Parathyroid adenoma (tissue), 2 donors: ENCODE measurements at regions not wholly inside any gene's neighbourhood (a gene's known extent, or its start where the extent isn't known, plus 50 kb on each side); places are given as distances from the start of the nearest gene placed in this dataset.

ENCODE experiments used
- H2AFZ ChIP-seq: fragments of 300-600 bp; sonication (generic); one replicate; pipeline ENCODE4 v1.7.0; 2017; ENCODE audit warnings: antibody characterized with exemption, mild to moderate bottlenecking
- H3K27ac ChIP-seq: fragments of 300-600 bp; sonication (generic); one replicate; pipeline ENCODE4 v1.7.0; 2017
- H3K27me3 ChIP-seq: fragments of 300-600 bp; sonication (generic); one replicate; pipeline ENCODE4 v1.7.0; 2017; ENCODE audit warnings: low read length; ENCODE audit not compliant: control insufficient read depth, insufficient read depth
- H3K36me3 ChIP-seq: fragments of 300-600 bp; sonication (generic); one replicate; pipeline ENCODE4 v1.7.0; 2017; ENCODE audit warnings: low read length; ENCODE audit not compliant: control insufficient read depth, insufficient read depth
- H3K4me1 ChIP-seq: fragments of 300-600 bp; sonication (generic); one replicate; pipeline ENCODE4 v1.7.0; 2017; ENCODE audit warnings: control low read depth
- H3K4me2 ChIP-seq: fragments of 300-600 bp; sonication (generic); one replicate; pipeline ENCODE4 v1.7.0; 2017; ENCODE audit warnings: low read length
- H3K4me3 ChIP-seq: fragments of 300-600 bp; sonication (generic); one replicate; pipeline ENCODE4 v1.7.0; 2017; ENCODE audit warnings: low read depth, low read length
- H3K79me2 ChIP-seq: fragments of 300-600 bp; sonication (generic); one replicate; pipeline ENCODE4 v1.7.0; 2017; ENCODE audit warnings: control low read depth
- H3K9ac ChIP-seq: fragments of 300-600 bp; sonication (generic); one replicate; pipeline ENCODE4 v1.7.0; 2017; ENCODE audit warnings: mild to moderate bottlenecking
- H3K9me3 ChIP-seq: fragments of 300-600 bp; sonication (generic); one replicate; pipeline ENCODE4 v1.7.0; 2017; ENCODE audit warnings: low read length; ENCODE audit not compliant: control insufficient read depth
- TF ChIP-seq, protein P1 (sequence below): fragments of 300-600 bp; sonication (generic); IDR thresholded peaks from one replicate; pipeline ENCODE4 v1.7.0; 2017; ENCODE audit warnings: antibody characterized with exemption, mild to moderate bottlenecking
- donor health status: primary hyperparathyroidism.

DNA sequence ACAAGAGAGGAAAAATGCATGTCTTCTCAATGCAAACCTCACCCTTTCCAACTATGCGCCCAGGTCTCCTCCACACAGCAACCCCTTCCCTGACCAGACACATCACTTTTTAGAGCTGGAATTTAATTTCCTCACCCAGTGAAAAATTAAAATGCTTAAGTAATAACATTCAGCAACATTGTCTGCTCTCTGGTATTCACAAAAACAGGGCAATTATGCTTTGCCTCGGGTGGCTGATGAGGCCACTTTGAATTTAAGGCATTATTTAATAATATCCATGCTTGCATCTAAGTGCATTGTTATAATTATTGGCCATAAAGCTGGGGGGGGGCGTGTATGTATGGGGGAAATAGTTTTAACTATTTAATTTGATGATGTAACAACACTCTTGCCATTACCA, 777.8 kb upstream of the NRSN1 start:
- Histone ChIP-seq H3K4me2 (no peak overlapping the region), H3K79me2 (no peaks in the 10 kb centered on the region), H3K4me1 (no peaks in the 10 kb centered on the region), H3K27ac (no peak overlapping the region), H3K27me3 (no peaks in the 10 kb centered on the region), H3K9me3 (no peaks in the 10 kb centered on the region), H2AFZ (no peak overlapping the region), H3K36me3 (no peaks in the 10 kb centered on the region), H3K4me3 (no peak overlapping the region), H3K9ac (no peak overlapping the region)
- TF ChIP-seq, protein P1, sequence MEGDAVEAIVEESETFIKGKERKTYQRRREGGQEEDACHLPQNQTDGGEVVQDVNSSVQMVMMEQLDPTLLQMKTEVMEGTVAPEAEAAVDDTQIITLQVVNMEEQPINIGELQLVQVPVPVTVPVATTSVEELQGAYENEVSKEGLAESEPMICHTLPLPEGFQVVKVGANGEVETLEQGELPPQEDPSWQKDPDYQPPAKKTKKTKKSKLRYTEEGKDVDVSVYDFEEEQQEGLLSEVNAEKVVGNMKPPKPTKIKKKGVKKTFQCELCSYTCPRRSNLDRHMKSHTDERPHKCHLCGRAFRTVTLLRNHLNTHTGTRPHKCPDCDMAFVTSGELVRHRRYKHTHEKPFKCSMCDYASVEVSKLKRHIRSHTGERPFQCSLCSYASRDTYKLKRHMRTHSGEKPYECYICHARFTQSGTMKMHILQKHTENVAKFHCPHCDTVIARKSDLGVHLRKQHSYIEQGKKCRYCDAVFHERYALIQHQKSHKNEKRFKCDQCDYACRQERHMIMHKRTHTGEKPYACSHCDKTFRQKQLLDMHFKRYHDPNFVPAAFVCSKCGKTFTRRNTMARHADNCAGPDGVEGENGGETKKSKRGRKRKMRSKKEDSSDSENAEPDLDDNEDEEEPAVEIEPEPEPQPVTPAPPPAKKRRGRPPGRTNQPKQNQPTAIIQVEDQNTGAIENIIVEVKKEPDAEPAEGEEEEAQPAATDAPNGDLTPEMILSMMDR: no peak

DNA sequence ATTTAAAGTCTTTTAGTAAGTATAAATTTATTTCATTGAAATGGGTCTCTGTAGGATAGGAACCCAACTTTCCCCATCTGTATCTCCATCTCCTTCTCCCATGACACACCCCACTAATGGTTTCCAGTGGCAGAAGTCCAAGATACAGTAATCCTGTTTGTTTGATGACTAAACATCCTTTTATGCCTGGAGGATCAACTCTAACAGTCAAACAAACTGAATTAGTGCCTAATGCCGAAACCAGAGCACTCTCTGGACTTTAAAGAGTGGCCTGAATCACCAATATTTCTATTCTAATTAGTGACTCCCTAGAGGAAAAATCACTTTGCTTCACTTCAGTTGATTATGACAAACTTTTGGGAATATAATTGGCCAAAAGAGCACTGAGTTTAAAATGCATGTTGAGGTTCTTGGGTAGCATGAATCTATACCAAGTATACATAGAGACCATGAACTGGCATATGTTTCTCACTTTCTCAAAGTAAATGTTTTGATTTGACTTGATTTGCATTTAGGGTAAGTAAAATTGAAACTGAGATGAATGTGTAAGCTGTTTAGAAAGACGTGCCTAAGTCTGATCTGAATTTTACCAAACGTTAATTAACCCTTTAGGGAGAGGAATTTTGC, 776.4 kb upstream of the NRSN1 start:
- Histone ChIP-seq H3K4me2 (no peak overlapping the region), H3K4me3 (no peak overlapping the region), H3K27me3 (no peaks in the 10 kb centered on the region), H3K36me3 (no peaks in the 10 kb centered on the region), H3K9me3 (no peaks in the 10 kb centered on the region), H2AFZ (no peak overlapping the region), H3K9ac (no peak overlapping the region), H3K4me1 (no peaks in the 10 kb centered on the region), H3K79me2 (no peaks in the 10 kb centered on the region), H3K27ac (no peak overlapping the region)
- TF ChIP-seq, protein P1: no peak

- TF ChIP-seq, protein P1: no peak
- Histone ChIP-seq H2AFZ (no peak overlapping the region), H3K4me1 (no peaks in the 10 kb centered on the region), H3K27me3 (no peaks in the 10 kb centered on the region), H3K9me3 (no peaks in the 10 kb centered on the region), H3K36me3 (no peaks in the 10 kb centered on the region), H3K4me2 (no peak overlapping the region), H3K79me2 (no peaks in the 10 kb centered on the region), H3K27ac (no peak overlapping the region), H3K9ac (no peak overlapping the region), H3K4me3 (no peak overlapping the region)
These were observed 775.1 kb upstream of the NRSN1 start for GRCh38 chr6:23350752-23351453.

DNA sequence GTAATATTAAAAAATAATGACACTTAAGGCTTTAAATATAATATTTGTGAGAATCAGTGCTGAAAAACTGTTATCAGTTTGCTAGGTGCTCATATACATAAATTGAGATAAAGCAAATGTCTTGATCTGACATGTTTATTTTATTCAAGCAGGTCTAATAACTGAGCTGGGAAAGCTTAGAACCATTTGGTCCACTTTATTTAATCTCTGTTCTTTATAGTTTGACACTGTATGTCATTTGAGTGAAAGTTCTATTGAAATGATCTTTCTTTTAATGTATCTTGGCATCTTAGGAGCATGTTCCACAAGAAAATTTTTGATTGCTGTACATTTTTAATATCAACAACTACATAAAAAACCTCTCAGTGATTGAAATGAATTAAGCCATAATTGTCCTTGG, 772.0 kb upstream of the NRSN1 start:
- H3K9me3 ChIP-seq: no peaks in the 10 kb centered on the region
- TF ChIP-seq, protein P1: no peak
- H3K27me3 ChIP-seq: no peaks in the 10 kb centered on the region
- H2AFZ ChIP-seq: no peak overlapping the region
- H3K9ac ChIP-seq: no peak overlapping the region
- no peak overlapping the region for H3K4me3 ChIP-seq
- no peaks in the 10 kb centered on the region for H3K4me1 ChIP-seq
- H3K79me2 ChIP-seq: no peaks in the 10 kb centered on the region
- no peak overlapping the region for H3K27ac ChIP-seq
- no peaks in the 10 kb centered on the region for H3K36me3 ChIP-seq
- H3K4me2 ChIP-seq: no peak overlapping the region
